ENCODE measurements at regions not wholly inside any gene's neighbourhood (a gene's known extent, or its start where the extent isn't known, plus 50 kb on each side); places are given as distances from the start of the nearest gene placed in this dataset.

DNA sequence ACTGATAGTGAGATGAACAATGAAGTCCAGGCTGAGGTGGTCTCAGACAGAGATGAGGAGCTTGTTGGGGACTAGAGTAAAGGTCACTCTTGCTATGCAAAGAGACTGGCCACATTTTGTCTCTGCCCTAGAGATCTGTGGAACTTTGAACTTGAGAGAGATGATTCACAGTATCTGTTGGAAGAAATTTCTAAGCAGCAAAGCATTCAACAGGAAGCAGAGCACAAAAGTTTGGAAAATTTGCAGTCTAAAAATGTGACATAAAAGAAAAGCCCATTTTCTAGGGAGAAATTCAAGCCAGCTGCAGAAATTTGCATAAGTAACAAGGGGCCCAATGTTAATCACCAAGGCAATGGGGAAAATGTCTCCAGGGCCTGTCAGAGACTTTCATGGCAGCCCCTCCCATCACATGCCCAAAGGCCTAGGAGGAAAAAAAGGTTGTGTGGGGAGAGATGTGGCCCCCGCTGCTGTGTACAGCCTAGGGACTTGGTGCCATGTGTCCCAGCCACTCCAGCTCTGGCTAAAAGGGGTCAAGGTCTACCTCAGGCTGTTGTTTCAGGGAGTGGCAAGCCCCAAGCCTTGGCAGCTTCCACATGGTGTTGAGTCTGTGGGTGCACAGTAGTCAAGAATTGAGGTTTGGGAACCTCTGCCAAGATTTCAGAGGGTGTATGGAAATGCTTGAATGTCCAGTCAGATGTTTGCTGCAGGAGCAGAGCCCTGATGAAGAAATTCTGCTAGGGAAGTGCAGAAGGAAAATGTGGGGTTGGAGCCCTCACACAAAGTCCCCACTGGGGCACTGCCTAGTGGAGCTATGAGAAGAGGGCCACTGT, 262.8 kb downstream of the DKK2 start:
- FAIRE-seq = no peak
- DNase-seq (ENCODE audit: insufficient read length, low spot score) = no peak
- TF ChIP-seq, protein P1, sequence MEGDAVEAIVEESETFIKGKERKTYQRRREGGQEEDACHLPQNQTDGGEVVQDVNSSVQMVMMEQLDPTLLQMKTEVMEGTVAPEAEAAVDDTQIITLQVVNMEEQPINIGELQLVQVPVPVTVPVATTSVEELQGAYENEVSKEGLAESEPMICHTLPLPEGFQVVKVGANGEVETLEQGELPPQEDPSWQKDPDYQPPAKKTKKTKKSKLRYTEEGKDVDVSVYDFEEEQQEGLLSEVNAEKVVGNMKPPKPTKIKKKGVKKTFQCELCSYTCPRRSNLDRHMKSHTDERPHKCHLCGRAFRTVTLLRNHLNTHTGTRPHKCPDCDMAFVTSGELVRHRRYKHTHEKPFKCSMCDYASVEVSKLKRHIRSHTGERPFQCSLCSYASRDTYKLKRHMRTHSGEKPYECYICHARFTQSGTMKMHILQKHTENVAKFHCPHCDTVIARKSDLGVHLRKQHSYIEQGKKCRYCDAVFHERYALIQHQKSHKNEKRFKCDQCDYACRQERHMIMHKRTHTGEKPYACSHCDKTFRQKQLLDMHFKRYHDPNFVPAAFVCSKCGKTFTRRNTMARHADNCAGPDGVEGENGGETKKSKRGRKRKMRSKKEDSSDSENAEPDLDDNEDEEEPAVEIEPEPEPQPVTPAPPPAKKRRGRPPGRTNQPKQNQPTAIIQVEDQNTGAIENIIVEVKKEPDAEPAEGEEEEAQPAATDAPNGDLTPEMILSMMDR (IDR thresholded peaks at IDR 0.05; ENCODE audit: insufficient read depth, missing control alignments) = no peak

DNA sequence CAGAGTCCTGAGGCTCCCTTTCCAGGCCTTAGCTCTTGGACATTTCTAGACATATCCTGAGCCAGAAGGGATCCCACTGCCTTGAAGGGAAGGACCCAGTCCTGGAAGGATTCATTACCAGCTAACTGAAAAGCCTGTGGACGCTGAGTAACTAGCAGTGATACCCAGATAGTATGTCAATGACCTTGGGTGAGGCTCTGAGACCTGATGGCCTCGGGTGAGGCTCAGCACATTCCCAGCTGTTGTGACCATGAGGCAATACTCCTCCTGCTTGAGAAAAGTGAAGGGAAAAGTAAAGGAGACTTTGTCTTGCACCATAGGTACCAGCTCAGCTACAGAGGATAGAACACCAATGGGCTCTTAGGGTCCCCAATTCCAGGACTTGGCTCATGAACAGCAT, 268.1 kb downstream of the DKK2 start:
- FAIRE-seq = no peak

DNA sequence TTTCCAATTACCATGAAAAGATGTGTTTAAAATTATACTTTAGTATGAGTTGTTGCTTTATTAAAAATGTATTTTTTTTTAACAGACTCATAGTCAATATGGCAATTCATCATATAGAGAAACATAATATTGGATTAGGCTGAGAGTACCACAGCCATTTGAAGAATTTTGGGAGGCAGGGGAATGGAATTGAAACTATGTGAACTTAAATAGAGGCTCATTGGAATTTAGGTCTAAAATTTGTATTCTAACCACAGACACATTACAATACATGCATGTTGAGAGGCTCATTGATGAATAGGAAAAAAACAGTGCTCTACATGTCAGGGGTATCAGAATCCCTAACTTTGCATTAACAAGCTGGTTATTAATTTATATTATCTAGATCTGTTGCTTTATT, 269.6 kb downstream of the DKK2 start:
- FAIRE-seq (no peak), DNase-seq (ENCODE audit: insufficient read length, low spot score) (no peak)
- TF ChIP-seq, protein P1 (IDR thresholded peaks at IDR 0.05; ENCODE audit: insufficient read depth, missing control alignments) = no peak

More for the DNA sequence above, 268.1 kb downstream of the DKK2 start:
- no peak for DNase-seq (ENCODE audit: insufficient read length, low spot score)
- TF ChIP-seq, protein P1 (IDR thresholded peaks at IDR 0.05; ENCODE audit: insufficient read depth, missing control alignments) = no peak

DNA sequence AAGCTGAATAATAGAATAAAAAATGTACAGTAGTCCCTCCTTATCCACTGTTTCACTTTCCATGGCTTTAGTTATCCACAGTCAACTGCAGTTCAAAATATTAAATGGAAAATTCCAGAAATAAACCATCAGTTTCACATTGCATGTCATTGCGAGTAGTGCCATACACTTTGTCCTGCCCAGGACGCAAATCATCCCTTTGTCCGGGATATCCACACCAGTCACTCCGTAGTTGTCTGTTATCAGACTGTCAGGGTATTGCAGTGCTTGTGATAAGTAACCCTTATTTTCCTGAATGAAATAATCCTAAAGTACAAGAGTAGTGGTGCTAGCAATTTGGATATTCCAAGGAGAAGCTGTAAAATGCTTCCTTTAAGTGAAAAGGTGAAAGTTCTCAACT, 271.3 kb downstream of the DKK2 start:
- DNase-seq (ENCODE audit: insufficient read length, low spot score) = no peak
- no peak for FAIRE-seq
- TF ChIP-seq, protein P1 (IDR thresholded peaks at IDR 0.05; ENCODE audit: insufficient read depth, missing control alignments) = no peak

DNA sequence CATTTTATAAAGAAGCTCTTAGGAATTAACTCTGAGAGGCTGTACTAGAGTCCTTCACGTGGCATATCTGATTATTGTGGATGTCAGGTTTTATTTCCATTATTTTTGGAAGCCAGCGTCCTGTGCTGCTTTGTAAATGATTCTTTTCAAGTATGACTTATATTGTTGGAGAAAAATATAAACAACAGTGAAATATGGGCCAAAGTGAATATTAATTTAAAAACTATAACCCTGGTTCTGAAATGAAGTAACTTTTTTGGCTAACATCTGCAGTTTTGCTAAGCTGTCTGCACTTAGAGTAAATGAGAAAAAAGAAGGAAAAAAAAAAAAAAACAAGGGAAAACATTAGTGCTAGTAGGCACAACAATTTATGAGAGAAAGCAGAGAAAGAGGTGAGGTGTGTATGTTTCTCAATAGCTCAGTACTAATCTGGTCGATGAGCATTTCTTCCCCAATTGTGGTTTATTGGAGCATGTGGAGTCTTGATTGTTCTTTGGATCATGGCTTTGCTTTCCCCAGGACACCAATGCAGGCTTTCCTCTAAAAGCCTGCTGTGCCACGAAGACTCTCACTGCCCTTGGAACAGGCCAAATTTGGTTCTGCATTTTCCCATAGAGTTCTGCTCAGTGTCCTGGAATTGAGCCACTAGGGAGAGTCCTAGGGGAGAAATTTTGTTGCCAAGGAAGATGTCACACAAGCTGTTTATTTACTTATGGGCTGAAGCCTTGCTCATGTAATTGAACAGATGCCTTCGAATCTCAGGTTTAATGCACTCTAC, 273.3 kb downstream of the DKK2 start:
- DNase-seq (ENCODE audit: insufficient read length, low spot score) (no peak), FAIRE-seq (no peak)
- TF ChIP-seq, protein P1 (IDR thresholded peaks at IDR 0.05; ENCODE audit: insufficient read depth, missing control alignments) = no peak

DNA sequence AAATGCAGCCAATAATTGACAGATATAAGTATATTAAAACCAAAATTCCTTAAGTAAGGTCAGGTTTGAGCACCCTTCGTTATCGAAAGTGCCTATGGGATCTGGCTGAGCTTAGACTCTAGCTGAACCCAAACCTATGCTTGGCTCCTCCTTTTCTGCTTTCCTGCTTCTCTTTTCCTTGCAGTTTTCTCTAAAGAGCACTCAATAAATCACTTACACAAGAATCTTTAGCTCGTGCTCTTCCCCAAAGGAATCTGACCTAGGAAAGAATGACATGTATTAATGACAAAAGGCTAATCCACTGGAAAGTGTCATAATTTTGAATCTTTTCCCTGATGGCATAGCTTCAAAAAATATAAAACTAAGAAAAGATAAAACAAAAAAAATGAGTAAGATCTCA, 282.7 kb downstream of the DKK2 start:
- TF ChIP-seq, protein P1 (IDR thresholded peaks at IDR 0.05; ENCODE audit: insufficient read depth, missing control alignments) = no peak
- FAIRE-seq (no peak), DNase-seq (ENCODE audit: insufficient read length, low spot score) (no peak)

DNA sequence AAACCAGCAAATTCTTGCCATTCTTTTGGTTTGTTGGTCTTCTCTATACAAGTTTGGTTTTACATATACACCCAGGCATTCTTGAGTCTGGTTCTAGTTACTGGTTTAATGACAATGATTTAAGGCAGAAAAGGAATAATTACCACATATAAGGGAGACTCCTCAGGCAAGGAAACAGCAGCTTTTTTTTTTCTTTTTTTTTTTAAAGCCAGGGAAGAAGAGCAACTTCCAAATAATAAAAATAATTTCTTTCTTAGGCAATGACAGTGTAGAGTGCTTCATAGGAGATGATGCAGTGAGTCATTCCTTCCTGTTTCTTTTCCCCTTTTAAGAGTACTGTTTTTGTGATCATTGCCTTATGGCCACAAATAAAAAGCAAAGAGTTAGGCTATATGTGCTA, 289.7 kb downstream of the DKK2 start:
- FAIRE-seq = no peak
- TF ChIP-seq, protein P1 (IDR thresholded peaks at IDR 0.05; ENCODE audit: insufficient read depth, missing control alignments) = no peak
- DNase-seq (ENCODE audit: insufficient read length, low spot score) = no peak

All from D721Med (cell line).